ENCODE measurements at regions not wholly inside any gene's neighbourhood (a gene's known extent, or its start where the extent isn't known, plus 50 kb on each side); places are given as distances from the start of the nearest gene placed in this dataset.

DNA sequence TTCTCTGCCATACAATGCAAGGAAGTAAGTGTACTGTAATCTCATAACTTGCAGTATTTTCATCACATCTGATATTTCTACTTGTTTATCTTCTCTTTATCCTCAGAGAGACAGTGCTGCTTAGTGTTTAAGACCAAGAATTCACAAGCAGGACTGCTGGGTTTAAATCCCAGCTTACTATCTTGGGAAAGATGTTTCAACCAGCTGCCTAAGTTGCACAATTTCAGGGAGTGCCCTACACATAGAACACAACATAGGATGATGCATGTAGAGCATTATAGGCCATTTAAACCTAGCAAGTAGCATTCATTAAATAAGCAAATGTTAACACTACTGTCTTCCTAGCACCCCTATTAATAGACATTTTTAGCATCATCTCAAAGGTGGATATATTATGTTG, 205.2 kb upstream of the CEP162 start:
- H2AFZ ChIP-seq (ENCODE audit: low read length), result no peak overlapping the region
- H3K27ac ChIP-seq (ENCODE audit: low read depth, low read length), result no peak overlapping the region
- no peak overlapping the region for H3K4me3 ChIP-seq (ENCODE audit: insufficient read depth, low read length)
- H3K4me1 ChIP-seq (ENCODE audit: insufficient read depth, low read length), result no peaks in the 10 kb centered on the region
- no peak overlapping the region for H3K4me2 ChIP-seq (ENCODE audit: insufficient read depth, low read length)
- no peaks in the 10 kb centered on the region for H4K20me1 ChIP-seq (ENCODE audit: insufficient read depth, low read length)
- no peaks in the 10 kb centered on the region for H3K27me3 ChIP-seq (ENCODE audit: insufficient read depth, low read length)
- no peaks in the 10 kb centered on the region for H3K36me3 ChIP-seq (ENCODE audit: insufficient read depth, low read length)
- DNase-seq (ENCODE audit: insufficient read length, low spot score, missing footprints), result no peak
- TF ChIP-seq, protein P1, sequence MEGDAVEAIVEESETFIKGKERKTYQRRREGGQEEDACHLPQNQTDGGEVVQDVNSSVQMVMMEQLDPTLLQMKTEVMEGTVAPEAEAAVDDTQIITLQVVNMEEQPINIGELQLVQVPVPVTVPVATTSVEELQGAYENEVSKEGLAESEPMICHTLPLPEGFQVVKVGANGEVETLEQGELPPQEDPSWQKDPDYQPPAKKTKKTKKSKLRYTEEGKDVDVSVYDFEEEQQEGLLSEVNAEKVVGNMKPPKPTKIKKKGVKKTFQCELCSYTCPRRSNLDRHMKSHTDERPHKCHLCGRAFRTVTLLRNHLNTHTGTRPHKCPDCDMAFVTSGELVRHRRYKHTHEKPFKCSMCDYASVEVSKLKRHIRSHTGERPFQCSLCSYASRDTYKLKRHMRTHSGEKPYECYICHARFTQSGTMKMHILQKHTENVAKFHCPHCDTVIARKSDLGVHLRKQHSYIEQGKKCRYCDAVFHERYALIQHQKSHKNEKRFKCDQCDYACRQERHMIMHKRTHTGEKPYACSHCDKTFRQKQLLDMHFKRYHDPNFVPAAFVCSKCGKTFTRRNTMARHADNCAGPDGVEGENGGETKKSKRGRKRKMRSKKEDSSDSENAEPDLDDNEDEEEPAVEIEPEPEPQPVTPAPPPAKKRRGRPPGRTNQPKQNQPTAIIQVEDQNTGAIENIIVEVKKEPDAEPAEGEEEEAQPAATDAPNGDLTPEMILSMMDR (IDR thresholded peaks at IDR 0.05; ENCODE audit: extremely low read depth, low read depth, low read length), result no peak
- no peaks in the 10 kb centered on the region for H3K9me3 ChIP-seq (ENCODE audit: low read depth, low read length)
- H3K79me2 ChIP-seq (ENCODE audit: insufficient read depth, low read length), result no peaks in the 10 kb centered on the region

DNA sequence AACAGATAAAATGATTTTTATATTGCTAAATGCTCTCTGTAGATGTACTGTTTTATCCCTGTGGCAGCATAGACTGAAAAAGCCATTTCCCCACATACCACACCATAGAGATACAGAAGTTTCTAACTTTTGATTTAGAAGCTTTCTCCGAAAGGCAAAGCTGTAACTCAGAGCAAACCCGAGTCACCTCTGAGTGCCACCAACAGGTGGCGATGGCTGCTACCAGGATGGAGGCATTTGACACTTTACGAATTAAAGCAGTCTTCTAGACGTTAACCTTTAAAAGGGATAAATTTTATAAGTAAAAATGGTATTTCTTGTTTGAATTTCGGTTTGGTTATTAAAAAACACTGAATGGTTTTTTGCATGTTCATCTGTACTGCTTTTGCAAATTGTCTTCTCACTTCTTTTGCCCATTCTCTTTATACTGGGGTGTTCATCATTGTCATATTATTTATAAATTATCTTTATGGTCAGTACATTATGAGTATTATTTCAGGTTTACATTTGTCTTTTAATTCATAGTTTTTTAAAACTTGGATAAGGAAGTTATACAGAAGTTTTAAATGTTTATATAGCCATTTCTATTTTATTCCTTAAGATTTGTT, 201.0 kb upstream of the CEP162 start:
- no peak overlapping the region for H3K27ac ChIP-seq (ENCODE audit: low read depth, low read length)
- H3K9me3 ChIP-seq (ENCODE audit: low read depth, low read length), result no peaks in the 10 kb centered on the region
- no peak overlapping the region for H3K4me3 ChIP-seq (ENCODE audit: insufficient read depth, low read length)
- H3K36me3 ChIP-seq (ENCODE audit: insufficient read depth, low read length), result no peaks in the 10 kb centered on the region
- no peaks in the 10 kb centered on the region for H3K4me1 ChIP-seq (ENCODE audit: insufficient read depth, low read length)
- H3K27me3 ChIP-seq (ENCODE audit: insufficient read depth, low read length), result no peaks in the 10 kb centered on the region
- no peak overlapping the region for H2AFZ ChIP-seq (ENCODE audit: low read length)
- no peak overlapping the region for H3K4me2 ChIP-seq (ENCODE audit: insufficient read depth, low read length)
- no peaks in the 10 kb centered on the region for H4K20me1 ChIP-seq (ENCODE audit: insufficient read depth, low read length)
- H3K79me2 ChIP-seq (ENCODE audit: insufficient read depth, low read length), result no peaks in the 10 kb centered on the region
- TF ChIP-seq, protein P1 (IDR thresholded peaks at IDR 0.05; ENCODE audit: extremely low read depth, low read depth, low read length), result peak; percentile 96
- peak; percentile 76 for DNase-seq (ENCODE audit: insufficient read length, low spot score, missing footprints)

DNA sequence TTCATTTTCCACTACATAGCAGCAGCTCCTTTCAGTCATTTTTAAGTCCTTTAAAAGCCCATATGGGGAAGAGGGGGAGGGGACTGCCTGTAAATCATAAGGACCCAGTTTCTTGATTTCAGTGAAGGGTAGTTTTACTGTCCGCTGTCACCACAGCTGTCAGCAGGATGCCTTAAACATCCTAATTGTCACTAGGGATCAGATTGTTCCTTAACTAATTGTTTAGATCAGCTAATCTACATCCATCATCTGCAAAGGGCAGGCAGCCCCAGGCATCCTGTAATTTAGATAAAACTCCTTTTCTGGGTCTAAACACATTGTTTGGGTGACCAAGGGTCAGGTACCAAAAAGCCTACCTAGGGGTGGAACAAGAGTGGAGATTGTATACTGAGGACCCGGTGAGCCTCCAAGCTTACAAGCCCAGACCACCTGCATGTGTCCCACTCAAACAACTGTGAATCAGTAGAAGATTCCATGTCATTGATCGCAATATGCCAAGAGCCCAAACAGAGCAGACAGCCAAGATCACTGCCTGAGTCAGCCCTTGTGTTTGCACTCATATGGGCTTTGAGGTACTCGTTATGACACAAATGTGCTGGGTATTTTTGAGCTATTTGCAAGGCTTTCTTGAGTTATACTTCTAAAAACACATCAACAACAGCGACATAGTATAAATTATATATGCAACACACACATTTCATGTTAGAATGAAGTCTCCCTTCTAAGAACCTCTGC, 198.7 kb upstream of the CEP162 start:
- Histone ChIP-seq H3K27me3 (ENCODE audit: insufficient read depth, low read length) (no peaks in the 10 kb centered on the region), H3K4me2 (ENCODE audit: insufficient read depth, low read length) (no peak overlapping the region), H3K79me2 (ENCODE audit: insufficient read depth, low read length) (no peaks in the 10 kb centered on the region), H2AFZ (ENCODE audit: low read length) (no peak overlapping the region), H4K20me1 (ENCODE audit: insufficient read depth, low read length) (no peaks in the 10 kb centered on the region), H3K4me3 (ENCODE audit: insufficient read depth, low read length) (no peak overlapping the region), H3K36me3 (ENCODE audit: insufficient read depth, low read length) (no peaks in the 10 kb centered on the region), H3K9me3 (ENCODE audit: low read depth, low read length) (no peaks in the 10 kb centered on the region), H3K4me1 (ENCODE audit: insufficient read depth, low read length) (no peaks in the 10 kb centered on the region), H3K27ac (ENCODE audit: low read depth, low read length) (no peak overlapping the region)
- no peak for DNase-seq (ENCODE audit: insufficient read length, low spot score, missing footprints)
- TF ChIP-seq, protein P1 (IDR thresholded peaks at IDR 0.05; ENCODE audit: extremely low read depth, low read depth, low read length), result no peak

DNA sequence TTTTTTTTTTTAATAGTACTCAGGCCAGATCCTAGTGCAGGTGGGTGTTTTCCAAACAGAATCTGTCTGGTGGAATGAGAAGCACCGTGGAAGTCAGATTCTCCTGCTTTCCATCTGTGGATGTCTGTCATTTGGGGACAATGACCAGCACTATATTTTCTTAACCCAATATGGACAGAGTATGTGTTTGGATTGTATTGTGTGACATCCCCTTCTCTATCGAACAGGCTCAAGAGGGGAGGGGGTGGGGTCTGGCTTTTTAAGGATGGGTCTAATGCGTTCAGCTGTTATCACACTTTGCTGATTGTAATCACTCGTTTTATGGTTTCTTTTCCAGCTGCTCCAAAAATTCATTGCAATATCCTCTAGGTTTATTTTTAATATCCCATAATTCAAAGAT, 197.5 kb upstream of the CEP162 start:
- DNase-seq (ENCODE audit: insufficient read length, low spot score, missing footprints), result no peak
- H3K27ac ChIP-seq (ENCODE audit: low read depth, low read length), result no peak overlapping the region

More for the DNA sequence above, 197.5 kb upstream of the CEP162 start:
- TF ChIP-seq, protein P1 (IDR thresholded peaks at IDR 0.05; ENCODE audit: extremely low read depth, low read depth, low read length), result no peak
- H2AFZ ChIP-seq (ENCODE audit: low read length), result no peak overlapping the region
- no peaks in the 10 kb centered on the region for H3K79me2 ChIP-seq (ENCODE audit: insufficient read depth, low read length)
- H3K4me3 ChIP-seq (ENCODE audit: insufficient read depth, low read length), result no peak overlapping the region
- no peak overlapping the region for H3K4me2 ChIP-seq (ENCODE audit: insufficient read depth, low read length)
- H3K36me3 ChIP-seq (ENCODE audit: insufficient read depth, low read length), result no peaks in the 10 kb centered on the region
- no peaks in the 10 kb centered on the region for H4K20me1 ChIP-seq (ENCODE audit: insufficient read depth, low read length)
- H3K9me3 ChIP-seq (ENCODE audit: low read depth, low read length), result no peaks in the 10 kb centered on the region
- H3K27me3 ChIP-seq (ENCODE audit: insufficient read depth, low read length), result no peaks in the 10 kb centered on the region
- no peaks in the 10 kb centered on the region for H3K4me1 ChIP-seq (ENCODE audit: insufficient read depth, low read length)
